HG03520 (cell line): ENCODE measurements at regions not wholly inside any gene's neighbourhood (a gene's known extent, or its start where the extent isn't known, plus 50 kb on each side); places are given as distances from the start of the nearest gene placed in this dataset.
"Not testable (repeated sequence)": the region's sequence is repeated elsewhere in the genome, so short reads cannot be mapped to it uniquely, and the experiment has no call there.

Experiments
- ATAC-seq: cut with Tn5 transposase; IDR thresholded peaks from one replicate; pipeline ENCODE4 v1.9.1; 2021; ENCODE audit warnings: mild to moderate bottlenecking, moderate library complexity; ENCODE audit not compliant: unreplicated experiment

- ATAC-seq, result not testable (repeated sequence)
Observed at GRCh38 chr6:26795474-26796307, 136.1 kb upstream of the ZNF322 start.

- ATAC-seq, result not testable (repeated sequence)
Observed at GRCh38 chr6:26799903-26800633, 140.5 kb upstream of the ZNF322 start.

- not testable (repeated sequence) for ATAC-seq
Observed at GRCh38 chr6:26803762-26804161, 144.2 kb upstream of the ZNF322 start.

GRCh38 chr6:26811486-26812116, 152.1 kb upstream of the ZNF322 start:
- not testable (repeated sequence) for ATAC-seq

GRCh38 chr6:26818640-26819225, 159.2 kb upstream of the ZNF322 start:
- not testable (repeated sequence) for ATAC-seq

GRCh38 chr6:26827965-26828364, 168.4 kb upstream of the ZNF322 start:
- ATAC-seq, result not testable (repeated sequence)

GRCh38 chr6:26829480-26829879, 169.9 kb upstream of the ZNF322 start:
- ATAC-seq, result not testable (repeated sequence)

DNA sequence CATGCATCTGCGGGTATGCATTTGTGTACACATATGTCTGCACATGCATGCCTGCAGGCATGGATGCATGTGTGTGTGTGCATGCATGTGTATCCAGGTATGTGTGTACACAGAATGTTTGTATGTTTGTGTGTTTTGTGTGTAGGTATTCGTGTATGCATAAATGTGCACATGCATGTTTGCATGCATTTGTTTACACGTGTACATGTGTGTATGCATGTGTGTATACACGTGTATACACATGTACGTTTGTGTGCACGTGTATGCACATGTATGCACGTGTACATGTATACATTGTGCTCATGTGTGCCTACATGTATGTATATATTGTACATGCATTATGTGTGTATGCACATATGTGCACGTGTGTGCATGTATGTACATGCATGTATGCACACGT, 171.4 kb upstream of the ZNF322 start:
- not testable (repeated sequence) for ATAC-seq

DNA sequence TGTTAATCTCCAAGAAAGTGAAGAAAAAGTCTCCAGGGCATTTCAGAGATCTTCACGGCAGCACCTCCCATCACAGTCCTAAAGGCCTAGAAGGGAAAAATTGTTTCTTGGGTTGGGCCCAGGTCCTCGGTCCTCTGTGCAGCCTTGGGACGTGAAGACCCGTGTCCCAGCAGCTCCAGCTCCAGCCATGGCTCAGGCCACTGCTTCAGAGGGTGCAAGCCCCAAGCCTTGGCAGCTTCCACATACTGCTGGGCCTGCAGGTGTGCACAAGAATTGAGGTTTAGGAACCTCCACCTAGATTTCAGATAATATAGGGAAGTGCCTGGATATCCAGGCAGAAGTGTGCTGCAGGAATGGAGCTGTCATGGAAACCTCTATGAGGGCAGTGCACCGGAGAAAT, 176.2 kb upstream of the ZNF322 start:
- ATAC-seq, result not testable (repeated sequence)

DNA sequence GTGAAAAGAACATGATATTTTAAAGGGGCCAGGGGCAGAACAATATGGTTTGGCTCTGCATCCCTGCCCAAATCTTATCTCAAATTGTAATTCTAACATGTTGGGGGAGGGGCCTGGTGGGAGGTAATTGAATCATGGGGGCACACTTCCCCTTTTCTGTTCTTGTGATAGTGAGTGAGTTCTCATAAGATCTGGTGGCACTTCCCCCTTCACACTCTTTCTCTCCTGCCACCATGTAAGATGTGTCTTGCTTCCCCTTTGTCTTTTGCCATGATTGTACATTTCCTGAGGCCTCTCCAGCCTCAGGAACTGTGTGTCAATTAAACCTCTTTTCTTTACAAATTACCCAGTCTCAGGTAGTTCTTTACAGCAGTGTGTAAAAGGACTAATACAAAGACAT, 177.1 kb upstream of the ZNF322 start:
- ATAC-seq, result not testable (repeated sequence)

- not testable (repeated sequence) for ATAC-seq
Observed at GRCh38 chr6:26844823-26845222, 185.3 kb upstream of the ZNF322 start.

GRCh38 chr6:26857289-26857688, 197.7 kb upstream of the ZNF322 start:
- ATAC-seq, result not testable (repeated sequence)

- not testable (repeated sequence) for ATAC-seq
Observed at GRCh38 chr6:26859067-26859770, 199.7 kb upstream of the ZNF322 start.

GRCh38 chr6:26859771-26860163, 200.2 kb upstream of the ZNF322 start:
- not testable (repeated sequence) for ATAC-seq

DNA sequence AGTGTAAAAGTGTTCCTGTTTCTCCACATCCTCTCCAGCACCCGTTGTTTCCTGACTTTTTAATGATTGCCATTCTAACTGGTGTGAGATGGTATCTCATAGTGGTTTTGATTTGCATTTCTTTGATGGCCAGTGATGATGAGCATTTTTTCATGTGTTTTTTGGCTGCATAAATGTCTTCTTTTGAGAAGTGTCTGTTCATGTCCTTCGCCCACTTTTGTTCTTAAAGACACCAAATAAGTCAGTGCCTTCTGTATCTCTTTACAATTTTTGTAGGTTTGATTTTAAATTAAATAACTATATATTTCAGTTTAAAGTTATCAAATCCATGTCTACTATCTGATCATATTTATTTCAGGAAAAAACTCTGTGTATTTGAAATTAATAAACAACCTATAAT, 202.4 kb upstream of the ZNF322 start:
- not testable (repeated sequence) for ATAC-seq

DNA sequence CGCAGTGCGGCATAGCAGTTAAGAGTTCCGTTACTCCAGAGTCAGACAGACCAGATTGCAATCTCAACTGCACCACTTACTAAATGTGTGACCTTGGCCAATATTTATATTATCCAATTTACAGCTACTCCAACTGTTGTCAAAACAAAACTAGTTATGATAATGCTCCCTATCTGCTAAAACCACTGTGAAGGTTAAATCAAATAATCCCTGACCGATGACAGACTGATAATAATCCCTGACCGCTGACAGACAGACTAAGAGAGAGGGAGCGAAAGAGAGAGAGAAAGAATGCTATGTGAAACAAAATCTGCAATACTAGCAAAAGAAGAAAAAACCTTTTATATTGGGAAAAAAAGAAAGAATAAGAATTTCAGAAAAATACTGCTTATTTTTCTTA, 204.1 kb upstream of the ZNF322 start:
- ATAC-seq, result not testable (repeated sequence)

DNA sequence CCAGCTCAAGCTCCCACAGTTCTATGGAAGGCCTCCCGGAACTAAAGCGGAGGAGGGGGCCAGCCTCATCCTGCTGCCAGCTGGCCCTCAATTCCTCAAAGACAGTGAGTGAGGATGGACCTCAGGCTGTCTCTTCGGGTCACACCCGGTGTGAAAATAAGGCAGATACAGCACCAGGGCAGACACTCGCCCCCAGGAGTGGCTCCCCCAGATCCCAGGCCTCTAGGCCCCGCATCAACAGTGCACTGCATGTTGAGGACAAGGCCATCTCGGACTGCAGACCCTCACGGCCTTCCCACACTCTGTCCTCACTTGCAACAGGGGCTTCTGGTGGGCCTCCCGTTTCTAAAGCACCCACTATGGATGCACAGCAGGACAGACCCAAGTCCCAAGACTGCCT, 239.2 kb upstream of the ZNF322 start:
- not testable (repeated sequence) for ATAC-seq

DNA sequence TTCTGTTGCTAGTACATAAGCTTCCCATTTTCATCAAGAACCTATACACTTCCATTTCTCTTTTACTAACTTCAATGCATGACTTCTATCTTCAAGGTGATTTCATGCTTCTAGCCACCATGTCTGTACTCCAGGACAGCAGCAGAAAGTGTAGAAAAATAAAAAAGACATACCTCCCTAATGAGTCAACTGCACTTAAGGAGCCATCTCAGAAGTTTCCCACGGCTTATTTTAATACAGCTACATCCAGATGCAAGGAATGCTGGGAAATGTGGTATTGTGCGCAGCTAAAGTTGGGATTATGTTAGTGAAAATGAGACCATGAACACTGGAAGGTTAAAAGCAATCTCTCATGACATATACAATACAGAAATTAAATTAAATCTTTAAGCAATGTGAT, 264.7 kb upstream of the ZNF322 start:
- not testable (repeated sequence) for ATAC-seq

- ATAC-seq, result not testable (repeated sequence)
Observed at GRCh38 chr6:26928190-26928589, 268.6 kb upstream of the ZNF322 start.

- not testable (repeated sequence) for ATAC-seq
Observed at GRCh38 chr6:26937258-26937657, 277.7 kb upstream of the ZNF322 start.
